ENCODE measurements at regions not wholly inside any gene's neighbourhood (a gene's known extent, or its start where the extent isn't known, plus 50 kb on each side); places are given as distances from the start of the nearest gene placed in this dataset.

- TF ChIP-seq CTCF (IDR thresholded peaks at IDR 0.05) (no peak), EP300 (IDR thresholded peaks at IDR 0.05) (no peak)
These were observed 616.1 kb upstream of the ALCAM start for GRCh38 chr3:104750581-104750980.
